Fibroblast of peridontal ligament (primary cell): ENCODE measurements at regions not wholly inside any gene's neighbourhood (a gene's known extent, or its start where the extent isn't known, plus 50 kb on each side); places are given as distances from the start of the nearest gene placed in this dataset.

Experiments used
- DNase-seq: peaks from one replicate; pipeline ENCODE4 v3.0.0-alpha.2; 2010; ENCODE audit errors: extremely low read depth

DNA sequence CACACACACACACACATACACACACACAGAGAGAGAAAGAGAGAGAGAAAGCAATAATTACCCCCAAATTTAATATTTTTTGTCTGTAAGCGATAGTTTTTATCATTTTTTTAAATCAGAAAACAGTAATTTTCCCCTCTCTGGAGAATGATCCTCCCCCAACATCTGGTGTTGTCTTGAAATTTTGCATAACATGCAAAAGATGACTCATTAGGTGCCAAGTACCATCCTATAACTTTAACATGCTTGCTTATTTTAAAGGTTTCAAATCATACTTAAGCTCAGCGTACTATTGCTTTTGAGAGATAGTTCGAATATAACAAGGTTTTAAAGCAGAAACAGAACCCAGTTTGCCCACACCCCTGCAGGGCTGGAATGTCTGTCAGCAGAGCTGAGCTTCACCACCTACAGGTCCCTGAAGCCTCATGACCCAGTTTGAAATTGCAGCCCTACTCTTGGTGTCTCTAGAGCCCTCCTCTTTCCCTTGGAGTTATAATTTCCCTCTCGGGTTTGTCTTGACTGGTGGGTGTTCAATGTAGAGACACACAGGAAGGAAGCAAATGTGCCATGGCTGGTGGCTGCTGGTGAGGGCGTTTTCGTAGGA, 175.0 kb upstream of the HS3ST1 start:
- DNase-seq: no peak

GRCh38 chr4:11602606-11603340, 174.1 kb upstream of the HS3ST1 start:
- DNase-seq: no peak

DNA sequence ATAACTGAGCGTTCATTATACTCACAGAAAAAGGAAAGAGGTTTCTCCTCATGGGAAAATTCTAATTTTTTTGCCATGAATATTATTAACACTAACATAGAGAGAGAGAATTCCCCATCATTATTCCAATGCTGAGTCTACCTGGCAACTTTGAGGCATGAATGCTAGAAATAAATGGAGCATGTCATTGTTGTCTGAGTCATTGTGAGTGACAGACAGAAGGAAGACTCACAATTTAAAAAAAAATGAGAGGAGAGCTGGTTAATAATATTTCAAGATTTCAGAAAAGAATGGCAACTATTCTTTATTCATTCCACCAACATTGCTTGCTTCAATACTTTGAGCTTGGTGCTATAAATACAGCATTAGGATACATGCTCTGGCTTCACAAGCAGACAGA, 170.4 kb upstream of the HS3ST1 start:
- no peak for DNase-seq

GRCh38 chr4:11598591-11598990, 169.9 kb upstream of the HS3ST1 start:
- no peak for DNase-seq

DNA sequence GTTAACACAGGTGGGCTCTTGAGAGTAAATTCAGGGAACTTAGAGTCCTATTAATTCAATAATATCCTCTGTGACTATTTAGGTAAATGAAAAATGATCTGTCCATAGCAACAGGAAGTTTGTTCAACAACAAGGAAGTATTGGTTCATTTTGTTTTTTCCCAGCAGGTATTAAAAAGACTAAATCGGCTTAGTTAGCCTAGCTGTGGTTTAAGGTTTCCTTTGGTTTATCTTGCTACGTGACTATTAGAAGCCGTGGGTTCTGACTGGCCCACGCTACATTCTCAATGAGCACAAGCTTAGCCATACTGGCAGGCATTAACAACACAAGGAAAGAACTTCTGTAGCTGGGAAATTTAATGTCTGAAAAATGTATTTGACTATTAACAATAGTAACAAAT, 168.8 kb upstream of the HS3ST1 start:
- DNase-seq: no peak

- no peak for DNase-seq
These were observed 168.3 kb upstream of the HS3ST1 start for GRCh38 chr4:11596989-11597388.

GRCh38 chr4:11593576-11594116, 165.0 kb upstream of the HS3ST1 start:
- no peak for DNase-seq

- DNase-seq: no peak
These were observed 163.6 kb upstream of the HS3ST1 start for GRCh38 chr4:11592276-11592675.

DNA sequence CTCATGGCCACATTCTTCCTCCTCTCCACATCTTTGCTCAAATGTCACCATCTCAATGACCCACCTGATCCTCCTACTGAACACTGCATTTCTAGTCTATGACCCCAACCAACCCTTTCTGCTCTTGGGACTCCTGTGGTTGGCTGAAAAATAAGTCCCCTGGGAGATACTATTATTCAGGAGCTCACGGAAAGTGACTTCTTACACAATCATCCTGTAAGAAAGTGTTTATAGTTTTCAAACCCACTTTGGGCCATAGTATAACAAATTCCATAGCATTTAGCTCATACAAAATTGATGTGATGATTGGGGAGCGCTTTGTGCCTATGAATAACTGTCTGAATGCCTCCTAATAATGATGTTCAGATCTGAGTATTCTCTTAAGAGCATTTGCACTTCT, 161.4 kb upstream of the HS3ST1 start:
- no peak for DNase-seq

- DNase-seq: no peak
These were observed 161.0 kb upstream of the HS3ST1 start for GRCh38 chr4:11589676-11590075.

GRCh38 chr4:11587797-11588196, 159.1 kb upstream of the HS3ST1 start:
- DNase-seq: no peak

GRCh38 chr4:11585506-11585905, 156.8 kb upstream of the HS3ST1 start:
- no peak for DNase-seq

DNA sequence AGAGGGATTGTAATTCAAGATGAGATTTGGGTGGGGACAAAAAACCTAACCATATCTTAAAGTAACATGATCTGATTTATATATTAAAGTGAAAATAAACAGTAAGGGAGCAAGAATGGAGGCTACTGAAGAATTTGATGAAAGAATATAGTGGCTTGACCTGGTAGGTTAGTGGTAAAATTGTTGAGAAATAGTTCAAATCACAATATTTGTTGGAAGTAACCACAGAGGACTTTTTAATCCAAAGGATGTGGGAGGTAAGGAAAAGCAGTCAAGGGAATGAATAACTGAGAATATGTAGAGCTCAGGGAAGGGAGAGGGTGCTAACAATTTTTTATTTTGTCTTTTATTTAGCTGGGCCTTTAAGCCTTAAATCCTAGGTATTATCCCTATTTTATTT, 139.8 kb upstream of the HS3ST1 start:
- DNase-seq: no peak

DNA sequence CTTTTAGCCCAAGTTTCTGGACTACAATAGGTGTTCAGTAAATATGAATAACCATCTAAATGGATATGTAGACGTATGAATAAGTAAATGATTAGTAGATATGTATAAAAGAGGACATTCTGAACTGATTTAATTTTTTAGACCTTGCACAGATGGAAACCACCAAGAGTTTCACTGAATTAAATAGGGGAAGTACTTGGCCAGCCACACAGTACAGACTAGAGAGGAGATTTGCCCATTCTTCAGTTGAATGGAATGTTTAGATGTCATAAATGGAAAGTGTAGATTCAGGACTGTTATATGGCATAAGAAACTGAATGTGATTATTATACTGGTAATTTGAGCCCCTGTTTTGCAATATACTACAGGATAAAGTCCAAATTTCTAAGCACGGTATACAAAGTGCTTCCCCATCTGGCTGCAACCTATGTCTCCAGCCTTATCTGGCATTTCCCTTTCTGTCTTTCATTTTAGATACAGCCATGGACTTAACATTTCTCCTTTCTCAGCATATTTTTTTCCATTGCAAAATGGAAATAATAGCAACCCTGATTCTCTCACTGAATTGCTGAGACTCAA, 137.8 kb upstream of the HS3ST1 start:
- DNase-seq: no peak

DNA sequence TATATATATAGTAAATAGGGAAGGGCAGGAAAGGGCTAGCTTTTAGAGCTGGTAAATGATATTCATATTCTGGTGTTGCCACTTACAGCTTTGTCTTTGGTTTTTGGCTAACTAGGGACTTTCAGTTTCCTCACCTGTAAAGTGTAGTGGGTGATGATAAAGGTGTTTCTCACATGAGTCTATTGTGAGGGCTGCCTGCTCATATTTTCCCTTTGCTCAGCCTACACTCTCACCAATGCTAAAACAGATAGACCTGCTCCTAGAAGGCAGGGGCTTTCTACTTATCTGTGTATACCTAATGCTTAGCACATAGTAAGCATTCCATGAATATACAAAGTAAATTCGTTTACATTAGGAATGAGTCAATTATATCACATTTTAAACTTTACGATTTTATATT, 137.2 kb upstream of the HS3ST1 start:
- no peak for DNase-seq

DNA sequence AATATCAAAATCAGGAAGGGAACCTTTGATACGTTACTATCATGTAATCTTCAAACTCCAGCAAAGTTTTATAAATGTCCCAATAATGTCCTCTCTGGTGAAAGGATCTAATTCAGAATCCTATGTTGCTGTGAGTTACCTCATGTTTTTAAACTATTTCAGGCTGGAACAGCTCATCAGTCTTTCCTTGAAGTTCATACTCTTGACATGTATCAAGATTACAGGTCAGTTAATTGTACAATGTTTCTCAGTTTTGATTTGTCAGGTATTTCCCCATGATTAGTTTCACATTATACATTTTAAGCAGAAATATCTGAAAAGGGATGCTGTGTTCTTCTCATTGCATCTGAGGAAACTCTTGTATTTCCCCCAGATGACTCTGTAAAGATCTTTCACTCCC, 136.5 kb upstream of the HS3ST1 start:
- no peak for DNase-seq

DNA sequence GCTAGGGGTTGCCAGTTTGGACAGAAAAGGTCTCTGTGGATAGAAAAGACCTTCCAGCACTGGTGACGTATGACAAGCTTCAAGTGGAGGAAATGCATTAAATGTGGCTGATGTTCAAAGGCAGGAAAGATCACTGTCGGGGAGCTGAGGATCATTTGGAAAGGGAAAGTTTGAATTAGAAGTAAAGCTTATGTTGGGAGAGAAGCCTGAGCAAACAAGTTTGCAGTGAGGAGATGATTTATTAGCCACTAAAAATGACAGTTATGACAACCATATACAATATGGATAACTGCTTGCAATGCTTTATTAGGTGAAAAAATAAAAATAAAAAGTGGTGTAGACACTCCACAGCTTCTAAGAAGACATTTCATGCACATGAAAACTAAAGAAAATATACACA, 135.3 kb upstream of the HS3ST1 start:
- no peak for DNase-seq

- no peak for DNase-seq
These were observed 120.8 kb upstream of the HS3ST1 start for GRCh38 chr4:11549525-11549924.

DNA sequence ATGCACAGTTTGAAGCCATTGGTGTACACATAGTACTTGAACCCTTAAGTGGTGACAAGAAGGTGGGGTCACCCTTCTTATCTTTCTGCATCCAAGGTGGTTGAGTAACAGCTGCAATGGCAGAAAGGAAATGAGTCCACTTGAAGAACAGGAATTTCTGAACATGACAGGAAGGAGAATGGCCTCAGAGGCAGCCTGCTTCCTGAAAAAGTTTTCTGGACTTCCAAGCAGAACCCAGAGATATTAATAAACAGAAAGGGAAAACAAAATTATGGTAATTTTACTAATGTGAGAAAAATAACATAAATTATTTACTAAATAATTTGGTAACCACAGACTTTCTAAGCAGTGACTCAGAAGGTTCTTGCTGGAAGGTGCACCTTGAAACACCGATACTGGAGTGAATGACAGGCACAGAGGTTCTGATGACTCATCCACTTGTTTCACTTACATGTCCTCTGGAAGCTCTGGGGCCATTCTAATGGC, 119.9 kb upstream of the HS3ST1 start:
- DNase-seq: no peak

DNA sequence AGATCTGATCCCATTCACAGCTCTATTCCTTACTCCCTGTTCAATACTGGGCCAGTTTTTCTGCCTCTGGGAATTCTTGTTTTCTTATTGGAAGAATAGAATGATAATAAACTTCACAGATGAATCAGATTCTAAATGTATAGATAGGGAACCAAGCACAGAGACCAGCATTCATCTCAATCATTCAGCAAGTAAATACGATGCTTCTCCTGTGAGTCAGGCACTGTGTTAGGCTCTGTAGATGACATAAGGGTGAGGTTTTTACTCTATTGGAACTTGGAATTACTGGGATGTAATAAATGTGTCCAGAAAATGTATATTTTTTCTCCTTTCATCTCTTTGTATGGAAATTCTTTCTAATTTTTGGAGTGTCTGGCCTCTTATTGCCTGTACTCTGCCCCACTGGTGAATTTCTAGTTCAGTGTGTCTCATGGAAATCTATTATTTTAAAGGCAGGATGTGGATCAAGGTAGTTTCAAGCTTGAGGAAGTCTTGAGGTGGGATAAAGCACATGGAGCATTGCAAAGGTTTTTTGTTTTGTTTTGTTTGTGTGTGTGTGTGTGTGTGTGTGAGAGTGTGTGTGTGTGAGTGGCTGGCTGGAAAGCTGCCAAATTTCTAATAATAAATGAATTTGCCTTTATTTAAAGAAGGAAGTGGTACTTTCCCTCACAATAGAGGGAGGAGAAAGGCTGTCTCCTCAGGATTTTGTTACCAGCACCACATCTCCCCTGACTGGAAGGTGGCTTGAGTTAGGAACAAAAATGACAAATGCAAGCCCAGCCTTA, 117.9 kb upstream of the HS3ST1 start:
- DNase-seq: no peak

DNA sequence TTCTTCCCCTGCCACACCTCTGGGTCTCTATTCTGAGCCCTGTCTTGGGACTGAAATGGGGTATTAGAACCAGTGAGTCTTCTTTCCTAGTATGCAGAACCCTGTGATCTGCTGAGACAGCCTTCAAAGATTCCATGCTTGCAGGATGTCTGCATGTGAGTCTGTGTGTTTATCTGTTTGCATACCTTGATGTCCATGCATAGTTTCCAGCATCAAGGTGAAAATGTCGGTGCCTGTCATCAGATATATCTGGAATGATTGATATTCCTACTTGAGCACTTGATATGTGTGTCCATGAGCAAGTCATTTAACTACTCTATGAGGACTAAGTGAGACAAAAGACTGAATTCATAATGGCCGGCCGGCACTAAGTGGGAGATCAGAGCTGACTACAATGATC, 117.0 kb upstream of the HS3ST1 start:
- DNase-seq: no peak

- no peak for DNase-seq
These were observed 115.5 kb upstream of the HS3ST1 start for GRCh38 chr4:11544211-11544610.
